Ovary (tissue), 7 donors: ENCODE measurements at regions not wholly inside any gene's neighbourhood (a gene's known extent, or its start where the extent isn't known, plus 50 kb on each side); places are given as distances from the start of the nearest gene placed in this dataset.

Experiments used
- DNase-seq, 5 donors: peaks; one replicate each; pipeline ENCODE4 v3.0.0-alpha.2; 2019 to 2020
- H3K27ac ChIP-seq, 2 donors: fragments of 200-600 bp; one replicate each; pipeline versions ENCODE4 v1.5.1 to v1.8.0; 2019 to 2022
- H3K27me3 ChIP-seq: fragments of 200-600 bp; one replicate; pipeline ENCODE4 v1.8.0; 2022
- H3K36me3 ChIP-seq: fragments of 200-600 bp; sonication (generic); one replicate; pipeline ENCODE4 v1.5.1; 2019
- H3K4me1 ChIP-seq: one replicate; pipeline ENCODE4 v1.8.1; 2013; ENCODE audit warnings: mild to moderate bottlenecking, moderate library complexity; ENCODE audit not compliant: insufficient read depth
- H3K4me3 ChIP-seq: fragments of 200-600 bp; sonication (generic); one replicate; pipeline ENCODE4 v1.5.1; 2017
- H3K9me3 ChIP-seq, 2 donors: fragments of 200-600 bp in 1 of 2; sonication (generic) in 1 of 2; one replicate each; pipeline versions ENCODE4 v1.5.1 to v1.8.1; 2013 to 2019; ENCODE audit warnings: mild to moderate bottlenecking in 1 of 2, moderate library complexity in 1 of 2
- EP300 ChIP-seq: sonication (generic); formaldehyde crosslinking; IDR thresholded peaks from one replicate; pipeline ENCODE4 v1.6.1; 2017; ENCODE audit warnings: antibody characterized with exemption
- POLR2A ChIP-seq: fragments of 450-650 bp; IDR thresholded peaks from one replicate; pipeline ENCODE4 v1.6.1; 2017; ENCODE audit warnings: antibody characterized with exemption, mild to moderate bottlenecking, moderate library complexity
- WGBS, 3 donors: extraction: QIAGEN DNeasy Blood & Tissue Kit in 1 of 3; methylation state at CpG; one replicate each; pipeline versions ENCODE4 v1.1.5 to v1.1.7; 2013 to 2017; 5-methylcytosine and 5-hydroxymethylcytosine counted together
- intact Hi-C, 4 donors: fragments of 100-400 bp; cut with DNase I; formaldehyde crosslinking; loops; one replicate each; pipeline versions ENCODE4 v1.11.0 to v1.15.1; 2022 to 2023
- TF ChIP-seq, protein P1 (sequence below), 3 donors: fragments of 450-650 bp in 2 of 3; fragments of 200-600 bp in 1 of 3; IDR thresholded peaks; one replicate each; pipeline versions ENCODE4 v1.5.1 to v1.8.0; 2016 to 2022; ENCODE audit warnings: antibody characterized with exemption in 3 of 3, mild to moderate bottlenecking in 1 of 3
- donor health status: DM: no; HTN: no; CAD: no; lungs with moderate emphysema.
- donor health status: DM: no; HTN: no; CAD: no.
- donor health status: Bipolar disorder and iron deficiency.
- donor health status: DM: no; HTN: no; CAD: no.
- donor health status: DM: yes; HTN: yes; CAD: no.

DNA sequence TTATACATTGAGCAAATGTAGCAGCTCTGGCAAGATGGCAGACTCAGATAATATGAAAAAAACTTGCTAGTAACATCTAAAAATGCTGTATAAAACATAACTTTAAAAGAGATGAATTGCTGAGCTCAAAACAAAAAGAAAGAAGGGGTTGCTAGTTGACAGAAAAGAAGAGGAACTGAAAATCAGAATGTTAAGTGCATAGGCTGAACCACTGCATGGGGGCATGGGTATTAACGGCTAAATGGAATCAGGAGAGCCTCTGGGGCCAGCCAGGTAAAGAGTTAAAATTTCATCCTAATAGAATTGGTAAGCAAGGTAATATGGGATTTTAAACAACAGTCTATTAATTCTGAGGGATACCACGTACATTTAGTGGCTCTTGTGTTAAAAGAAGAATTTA, 146.8 kb downstream of the SMC2 start:
- Histone ChIP-seq H3K27ac (no peak overlapping the region), H3K4me3 (no peak overlapping the region), H3K27me3 (no peaks in the 10 kb centered on the region), H3K36me3 (no peaks in the 10 kb centered on the region), H3K9me3 (no peaks in the 10 kb centered on the region), H3K4me1 (no peaks in the 10 kb centered on the region)
- no peak for DNase-seq
- intact Hi-C loops = no loop called here
- TF ChIP-seq, protein P1, sequence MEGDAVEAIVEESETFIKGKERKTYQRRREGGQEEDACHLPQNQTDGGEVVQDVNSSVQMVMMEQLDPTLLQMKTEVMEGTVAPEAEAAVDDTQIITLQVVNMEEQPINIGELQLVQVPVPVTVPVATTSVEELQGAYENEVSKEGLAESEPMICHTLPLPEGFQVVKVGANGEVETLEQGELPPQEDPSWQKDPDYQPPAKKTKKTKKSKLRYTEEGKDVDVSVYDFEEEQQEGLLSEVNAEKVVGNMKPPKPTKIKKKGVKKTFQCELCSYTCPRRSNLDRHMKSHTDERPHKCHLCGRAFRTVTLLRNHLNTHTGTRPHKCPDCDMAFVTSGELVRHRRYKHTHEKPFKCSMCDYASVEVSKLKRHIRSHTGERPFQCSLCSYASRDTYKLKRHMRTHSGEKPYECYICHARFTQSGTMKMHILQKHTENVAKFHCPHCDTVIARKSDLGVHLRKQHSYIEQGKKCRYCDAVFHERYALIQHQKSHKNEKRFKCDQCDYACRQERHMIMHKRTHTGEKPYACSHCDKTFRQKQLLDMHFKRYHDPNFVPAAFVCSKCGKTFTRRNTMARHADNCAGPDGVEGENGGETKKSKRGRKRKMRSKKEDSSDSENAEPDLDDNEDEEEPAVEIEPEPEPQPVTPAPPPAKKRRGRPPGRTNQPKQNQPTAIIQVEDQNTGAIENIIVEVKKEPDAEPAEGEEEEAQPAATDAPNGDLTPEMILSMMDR (IDR thresholded peaks at IDR 0.05) = no peak
- TF ChIP-seq EP300 = no peak
- TF ChIP-seq POLR2A = no peak
- 67 to 79% (median 70%) methylated on average over 2 of the region's 2 CpGs for WGBS, 3 donors

DNA sequence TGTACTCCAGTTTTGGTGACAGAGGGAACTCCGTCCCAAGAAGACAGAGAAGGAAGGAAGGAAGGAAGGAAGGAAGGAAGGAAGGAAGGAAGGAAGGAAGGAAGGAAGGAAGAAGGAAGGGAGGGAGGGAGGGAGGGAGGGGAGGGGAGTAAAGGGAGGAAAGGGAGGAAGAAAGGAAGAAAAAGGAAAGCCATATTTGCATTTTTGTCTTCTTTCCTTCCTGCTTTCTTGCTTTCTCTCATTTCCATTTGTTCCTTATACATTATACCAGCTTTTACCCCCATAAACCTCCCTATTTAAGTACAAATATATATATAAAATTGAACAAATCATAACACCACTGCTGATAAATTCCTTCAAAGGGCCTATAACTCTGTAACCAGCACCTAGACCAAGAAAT, 151.8 kb downstream of the SMC2 start:
- TF ChIP-seq EP300 (no peak), POLR2A (no peak)
- TF ChIP-seq, protein P1 (IDR thresholded peaks at IDR 0.05) = no peak
- Histone ChIP-seq H3K27me3 (no peaks in the 10 kb centered on the region), H3K4me3 (no peak overlapping the region), H3K36me3 (no peaks in the 10 kb centered on the region), H3K9me3 (no peaks in the 10 kb centered on the region), H3K27ac (no peak overlapping the region), H3K4me1 (no peaks in the 10 kb centered on the region)
- no peak for DNase-seq
- intact Hi-C loops = no loop called here
- WGBS, 3 donors = 36 to 89% (median 85%) methylated on average over 1 of the region's 1 CpG

DNA sequence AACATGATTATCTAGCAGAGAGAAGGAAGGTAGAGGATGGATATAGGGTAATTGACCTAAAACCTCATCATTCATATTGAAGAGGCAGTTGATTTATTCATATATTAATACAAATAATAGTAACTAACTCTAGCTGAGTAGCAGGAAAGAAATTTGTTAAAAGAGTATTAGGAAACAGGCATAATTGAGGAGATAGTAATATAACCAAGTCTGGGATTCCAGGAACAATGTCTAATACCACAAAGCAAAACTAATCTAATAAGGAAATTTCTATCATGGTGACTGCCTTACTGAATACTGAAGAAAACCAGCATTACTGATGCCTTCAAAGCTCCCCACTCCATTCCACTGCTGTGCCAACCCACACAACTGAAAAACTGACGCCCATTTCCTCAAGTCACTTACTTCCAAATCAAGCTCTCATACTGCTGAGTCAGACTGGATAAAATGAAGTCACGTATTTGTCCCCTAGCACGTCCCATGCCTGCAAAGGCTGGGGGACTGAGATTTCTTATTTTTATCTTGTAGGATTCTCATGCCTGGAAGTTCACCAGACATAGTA, 153.9 kb downstream of the SMC2 start:
- no peaks in the 10 kb centered on the region for H3K36me3 ChIP-seq
- DNase-seq = no peak
- no peaks in the 10 kb centered on the region for H3K27me3 ChIP-seq
- no peaks in the 10 kb centered on the region for H3K4me1 ChIP-seq
- TF ChIP-seq POLR2A (no peak), EP300 (no peak)
- TF ChIP-seq, protein P1 (IDR thresholded peaks at IDR 0.05) = no peak
- intact Hi-C loops = no loop called here
- no peak overlapping the region for H3K27ac ChIP-seq
- no peak overlapping the region for H3K4me3 ChIP-seq
- H3K9me3 ChIP-seq = no peaks in the 10 kb centered on the region
- WGBS, 3 donors = 82 to 90% (median 83%) methylated on average over 3 of the region's 3 CpGs

DNA sequence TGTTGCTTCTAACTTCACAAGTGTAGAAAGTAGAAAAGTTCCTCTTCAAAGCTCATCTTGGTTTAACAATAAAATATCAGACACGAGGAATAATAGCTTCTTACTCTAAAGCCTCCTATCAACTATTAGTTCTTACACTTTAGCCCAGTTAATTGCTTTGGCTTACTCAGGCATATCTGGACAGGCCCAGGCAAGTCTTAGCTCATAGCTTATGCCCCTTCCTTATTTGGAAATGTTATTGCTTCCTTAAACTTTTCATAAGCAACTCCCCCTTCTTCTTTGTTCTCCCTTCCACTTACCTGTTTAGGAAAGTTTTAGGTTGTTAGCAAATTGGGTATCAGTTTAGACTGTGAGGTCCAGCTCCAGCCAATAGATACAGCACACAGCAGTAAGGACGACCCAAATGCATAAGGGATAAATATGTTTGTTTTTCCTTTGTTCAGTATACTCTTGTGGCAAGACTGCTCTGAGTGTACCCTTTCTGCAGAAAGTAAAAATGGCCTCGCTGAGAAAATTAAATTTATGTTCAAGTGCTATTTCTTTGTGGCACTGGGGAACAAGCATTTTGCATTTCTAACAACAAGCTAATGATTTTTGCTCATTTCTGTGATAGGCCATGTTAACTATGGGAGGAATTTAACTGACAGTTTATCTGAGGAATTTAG, 162.1 kb downstream of the SMC2 start:
- DNase-seq = no peak
- TF ChIP-seq POLR2A (no peak), EP300 (no peak)
- TF ChIP-seq, protein P1 (IDR thresholded peaks at IDR 0.05) = no peak
- Histone ChIP-seq H3K27ac (no peak overlapping the region), H3K4me3 (no peak overlapping the region), H3K4me1 (no peaks in the 10 kb centered on the region), H3K36me3 (no peaks in the 10 kb centered on the region), H3K27me3 (no peaks in the 10 kb centered on the region), H3K9me3 (no peaks in the 10 kb centered on the region)
- WGBS, 3 donors = 61 to 78% (median 76%) methylated on average over 3 of the region's 3 CpGs
- intact Hi-C loops = no loop called here
